GM18505 (cell line): ENCODE measurements at regions not wholly inside any gene's neighbourhood (a gene's known extent, or its start where the extent isn't known, plus 50 kb on each side); places are given as distances from the start of the nearest gene placed in this dataset.
"Not testable (repeated sequence)": the region's sequence is repeated elsewhere in the genome, so short reads cannot be mapped to it uniquely, and the experiment has no call there.

Experiments
- ATAC-seq: cut with Tn5 transposase; IDR thresholded peaks from one replicate; pipeline ENCODE4 v1.9.1; 2021; ENCODE audit not compliant: unreplicated experiment
- POLR2A ChIP-seq: IDR thresholded peaks from 4 replicates; pipeline ENCODE4 v1.6.1; 2011; ENCODE audit warnings: borderline replicate concordance; ENCODE audit not compliant: insufficient read depth, insufficient read length; ENCODE audit errors: extremely low read depth

DNA sequence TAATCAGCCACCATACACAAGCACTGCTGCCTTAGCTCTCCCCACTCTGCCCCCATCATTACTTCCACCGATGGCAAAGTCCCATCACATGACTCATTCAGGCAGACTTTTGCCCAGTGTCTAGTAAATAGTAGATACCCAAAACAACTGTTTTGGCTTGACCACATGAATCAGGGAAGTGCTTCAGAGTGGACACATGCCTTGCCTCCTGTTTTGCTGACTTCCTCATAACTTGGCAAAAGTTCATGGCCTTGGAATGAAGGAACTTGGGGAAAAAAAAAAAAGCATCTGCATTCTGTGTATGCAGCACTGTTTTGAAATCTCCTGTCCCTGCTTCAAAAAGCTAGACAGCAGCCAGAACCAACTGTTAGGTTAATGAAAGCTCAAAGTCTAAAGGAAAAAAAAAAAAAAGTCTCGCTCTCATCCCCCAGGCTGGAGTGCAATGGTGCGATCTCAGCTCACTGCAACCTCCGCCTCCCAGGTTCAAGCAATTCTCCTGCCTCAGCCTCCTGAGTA is 335.3 kb downstream of the FAM181B start:
- TF ChIP-seq POLR2A, result no peak
- no peak for ATAC-seq

DNA sequence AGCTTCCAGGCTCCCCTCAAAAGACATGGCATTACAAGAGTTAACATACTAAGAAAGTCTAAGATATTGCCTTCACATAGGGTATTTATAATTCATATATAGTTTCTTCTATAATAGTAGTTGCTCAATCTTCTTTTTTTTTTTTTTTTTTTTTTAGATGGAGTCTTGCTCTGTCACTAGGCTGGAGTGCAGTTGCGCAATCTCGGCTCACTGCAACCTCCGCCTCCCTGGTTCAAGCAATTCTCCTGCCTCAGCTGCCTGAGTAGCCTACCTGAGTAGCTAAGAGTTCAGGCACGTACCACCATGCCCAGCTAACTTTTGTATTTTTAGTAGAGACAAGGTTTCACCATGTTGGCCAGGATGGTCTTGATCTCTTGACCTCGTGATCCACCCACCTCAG is 337.0 kb downstream of the FAM181B start:
- ATAC-seq, result not testable (repeated sequence)

- no peak for ATAC-seq
These were observed 349.4 kb downstream of the FAM181B start for GRCh38 chr11:82384308-82384707.

GRCh38 chr11:82373781-82374542 is 359.7 kb downstream of the FAM181B start:
- no peak for ATAC-seq
- TF ChIP-seq POLR2A, result no peak

More at GRCh38 chr11:82384308-82384707, 349.4 kb downstream of the FAM181B start:
- TF ChIP-seq POLR2A, result no peak

DNA sequence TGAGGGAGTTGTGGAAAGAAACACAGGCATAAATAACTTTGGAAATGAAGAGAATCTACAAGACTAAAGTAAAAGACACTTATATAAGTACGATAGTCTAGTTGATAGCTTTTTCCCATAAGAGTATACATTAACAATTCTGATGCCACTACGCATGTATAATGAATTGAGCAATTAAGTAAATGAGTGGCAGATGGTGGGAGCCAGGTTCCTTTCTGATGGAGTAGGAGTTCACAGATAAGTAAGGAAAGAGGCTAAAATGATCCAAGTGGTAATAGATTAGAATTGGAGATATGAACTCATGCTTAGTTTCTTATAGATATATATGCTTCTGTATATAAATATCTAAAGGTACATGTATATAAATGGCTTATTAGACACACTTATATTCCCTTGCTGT is 368.3 kb downstream of the FAM181B start:
- no peak for ATAC-seq
- TF ChIP-seq POLR2A, result no peak

- no peak for ATAC-seq
- no peak for TF ChIP-seq POLR2A
These were observed 377.3 kb downstream of the FAM181B start for GRCh38 chr11:82356316-82356715.

GRCh38 chr11:82355313-82355823 is 378.3 kb downstream of the FAM181B start:
- no peak for TF ChIP-seq POLR2A
- no peak for ATAC-seq

DNA sequence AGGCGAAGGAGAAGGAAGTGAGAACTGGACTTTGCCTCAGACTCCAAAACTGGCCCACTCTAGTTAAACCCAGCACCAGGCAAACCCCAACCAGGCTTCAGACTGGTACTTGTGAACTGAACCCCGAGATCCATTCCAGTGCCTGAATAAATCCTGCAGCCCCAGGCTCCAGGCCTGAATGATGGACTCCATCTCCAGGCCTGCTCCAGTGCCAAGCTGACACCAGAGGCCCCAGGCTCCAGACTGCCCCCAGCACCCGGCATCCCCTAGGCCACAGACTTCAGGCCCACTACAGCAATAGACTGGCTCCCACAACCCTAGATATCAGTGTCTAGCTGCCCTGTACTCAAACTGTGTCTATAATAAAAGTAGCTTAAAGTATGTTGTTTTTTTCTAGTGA is 406.8 kb downstream of the FAM181B start:
- no peak for TF ChIP-seq POLR2A
- no peak for ATAC-seq

- no peak for TF ChIP-seq POLR2A
- no peak for ATAC-seq
These were observed 412.5 kb downstream of the FAM181B start for GRCh38 chr11:82321206-82321605.

DNA sequence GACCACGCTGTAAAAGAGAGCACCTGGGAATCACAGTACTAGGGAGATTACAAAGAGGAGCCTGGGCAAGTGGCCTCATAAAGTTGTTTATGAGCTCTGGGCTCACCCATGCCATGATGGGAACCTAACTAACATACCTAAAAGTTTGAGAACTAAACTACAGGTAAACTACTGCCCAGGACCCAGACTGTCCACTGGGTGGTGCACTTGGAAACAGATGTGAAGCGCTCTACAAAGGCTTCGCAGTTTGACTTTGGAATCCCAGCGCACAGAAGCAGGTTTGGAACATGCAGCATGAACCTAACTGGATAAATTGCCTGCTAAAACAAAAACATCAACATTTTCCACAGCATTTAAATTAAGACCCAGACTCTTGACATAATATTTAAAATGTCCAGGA is 418.6 kb downstream of the FAM181B start:
- ATAC-seq, result no peak
- no peak for TF ChIP-seq POLR2A

DNA sequence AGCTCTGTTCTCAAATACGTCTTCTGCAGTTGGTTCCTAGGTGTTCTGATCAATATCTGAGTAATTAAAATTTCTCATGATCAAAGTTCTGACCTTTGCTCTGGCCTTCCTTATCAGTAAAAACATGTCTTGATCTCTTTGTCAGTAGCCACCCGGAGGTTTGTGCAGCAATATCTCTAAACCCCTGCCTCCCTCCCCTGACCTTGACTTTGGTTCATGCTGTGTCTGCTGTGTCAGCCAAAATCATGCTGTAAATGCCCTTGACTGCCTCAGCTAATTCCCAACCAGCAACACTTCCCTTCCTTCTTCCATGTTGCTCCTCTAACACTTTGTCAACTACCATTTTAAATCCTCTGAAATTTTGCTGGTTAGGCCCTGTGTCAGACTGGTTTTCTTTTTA is 424.7 kb downstream of the FAM181B start:
- ATAC-seq, result no peak
- no peak for TF ChIP-seq POLR2A

GRCh38 chr11:82305123-82305522 is 428.5 kb downstream of the FAM181B start:
- TF ChIP-seq POLR2A, result no peak
- ATAC-seq, result no peak

GRCh38 chr11:82303671-82304070 is 430.0 kb downstream of the FAM181B start:
- no peak for TF ChIP-seq POLR2A
- ATAC-seq, result no peak

DNA sequence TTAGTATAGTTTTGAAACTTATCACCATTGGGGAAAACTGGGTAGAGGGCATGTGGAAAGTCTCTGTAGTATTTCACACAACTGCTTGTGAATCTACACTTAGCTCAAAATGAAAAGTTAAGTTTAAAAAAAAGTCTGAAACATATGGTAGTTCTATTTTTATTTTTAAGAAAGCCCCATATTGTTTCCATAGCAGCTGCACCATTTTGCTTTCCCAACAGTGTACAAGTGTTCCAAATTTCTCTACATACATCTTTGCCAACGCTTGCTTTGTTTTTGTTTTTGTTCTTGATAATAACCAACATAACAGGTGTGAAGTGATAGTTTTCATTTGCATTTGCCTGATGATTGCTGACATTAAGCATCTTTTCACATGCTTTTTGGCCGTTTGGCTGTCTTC is 445.2 kb downstream of the FAM181B start:
- ATAC-seq, result no peak
- no peak for TF ChIP-seq POLR2A
